HL-60 (cell line): ENCODE measurements at regions not wholly inside any gene's neighbourhood (a gene's known extent, or its start where the extent isn't known, plus 50 kb on each side); places are given as distances from the start of the nearest gene placed in this dataset.

ENCODE experiments used
- SPI1 ChIP-seq: IDR thresholded peaks from 2 replicates; pipeline ENCODE4 v1.6.1; 2012; ENCODE audit warnings: low read depth, mild to moderate bottlenecking, borderline replicate concordance
- TF ChIP-seq, protein P1 (sequence below): IDR thresholded peaks from one replicate; pipeline ENCODE4 v1.5.1; 2011; ENCODE audit warnings: low read length, control low read depth, inconsistent platforms; ENCODE audit not compliant: insufficient read depth

DNA sequence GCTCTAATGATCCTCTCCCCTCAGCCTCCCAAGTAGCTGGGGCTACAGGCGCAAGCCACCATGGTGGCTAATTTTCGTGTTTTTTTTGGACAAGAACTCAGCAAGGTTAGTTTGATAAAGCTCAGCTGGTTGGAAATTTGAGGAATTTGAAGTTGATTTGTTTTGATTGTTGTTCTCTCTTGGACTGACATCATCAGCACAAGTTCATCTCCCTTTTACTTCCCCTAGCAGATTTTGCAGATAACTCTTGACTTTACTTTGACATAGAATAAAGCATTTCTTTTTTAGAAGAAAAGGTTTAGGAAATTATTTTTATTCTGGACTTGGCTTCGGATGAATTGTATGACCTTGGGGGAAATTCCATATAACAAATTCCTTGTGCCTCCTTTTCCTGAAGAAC, 74.9 kb upstream of the DLX2 start:
- TF ChIP-seq, protein P1, sequence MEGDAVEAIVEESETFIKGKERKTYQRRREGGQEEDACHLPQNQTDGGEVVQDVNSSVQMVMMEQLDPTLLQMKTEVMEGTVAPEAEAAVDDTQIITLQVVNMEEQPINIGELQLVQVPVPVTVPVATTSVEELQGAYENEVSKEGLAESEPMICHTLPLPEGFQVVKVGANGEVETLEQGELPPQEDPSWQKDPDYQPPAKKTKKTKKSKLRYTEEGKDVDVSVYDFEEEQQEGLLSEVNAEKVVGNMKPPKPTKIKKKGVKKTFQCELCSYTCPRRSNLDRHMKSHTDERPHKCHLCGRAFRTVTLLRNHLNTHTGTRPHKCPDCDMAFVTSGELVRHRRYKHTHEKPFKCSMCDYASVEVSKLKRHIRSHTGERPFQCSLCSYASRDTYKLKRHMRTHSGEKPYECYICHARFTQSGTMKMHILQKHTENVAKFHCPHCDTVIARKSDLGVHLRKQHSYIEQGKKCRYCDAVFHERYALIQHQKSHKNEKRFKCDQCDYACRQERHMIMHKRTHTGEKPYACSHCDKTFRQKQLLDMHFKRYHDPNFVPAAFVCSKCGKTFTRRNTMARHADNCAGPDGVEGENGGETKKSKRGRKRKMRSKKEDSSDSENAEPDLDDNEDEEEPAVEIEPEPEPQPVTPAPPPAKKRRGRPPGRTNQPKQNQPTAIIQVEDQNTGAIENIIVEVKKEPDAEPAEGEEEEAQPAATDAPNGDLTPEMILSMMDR, result no peak
- no peak for TF ChIP-seq SPI1
